Fibroblast of lung (primary cell): ENCODE measurements at regions not wholly inside any gene's neighbourhood (a gene's known extent, or its start where the extent isn't known, plus 50 kb on each side); places are given as distances from the start of the nearest gene placed in this dataset.
"Not testable (repeated sequence)": the region's sequence is repeated elsewhere in the genome, so short reads cannot be mapped to it uniquely, and the experiment has no call there.

ENCODE experiments used
- DNase-seq, 2 donors: peaks; one replicate each; pipeline versions ENCODE4 v3.0.0 to v3.0.0-alpha.2; 2010; ENCODE audit warnings: low read depth in 2 of 2
- H2AFZ ChIP-seq: 2 replicates; pipeline ENCODE4 v1.5.1; 2012; ENCODE audit warnings: low read length, control low read depth, inconsistent platforms
- H3K27ac ChIP-seq: 2 replicates; pipeline ENCODE4 v1.5.1; 2011; ENCODE audit warnings: low read length, control low read depth; ENCODE audit not compliant: insufficient read depth
- H3K27me3 ChIP-seq: 2 replicates; pipeline ENCODE4 v1.5.1; 2011; ENCODE audit warnings: mild to moderate bottlenecking, low read length; ENCODE audit not compliant: control insufficient read depth, insufficient read depth
- H3K36me3 ChIP-seq: 2 replicates; pipeline ENCODE4 v1.5.1; 2011; ENCODE audit warnings: low read length; ENCODE audit not compliant: control insufficient read depth, insufficient read depth
- H3K4me1 ChIP-seq: 2 replicates; pipeline ENCODE4 v1.5.1; 2011; ENCODE audit warnings: low read length; ENCODE audit not compliant: control insufficient read depth, insufficient read depth; ENCODE audit errors: extremely low read depth
- H3K4me2 ChIP-seq: 2 replicates; pipeline ENCODE4 v1.5.1; 2011; ENCODE audit warnings: low read length, control low read depth; ENCODE audit not compliant: insufficient read depth; ENCODE audit errors: extremely low read depth
- H3K4me3 ChIP-seq, 4 experiments: fragments of 200-600 bp in 1 of 4; sonication (generic) in 1 of 4; replicated peaks in 1 of 4; 2 replicates each; pipeline ENCODE4 v1.5.1; 2011 to 2016; ENCODE audit warnings: low read length in 4 of 4, low read depth in 3 of 4, mild to moderate bottlenecking in 3 of 4, control low read depth in 2 of 4, inconsistent platforms in 1 of 4, mixed read lengths in 1 of 4; ENCODE audit not compliant: insufficient read depth in 1 of 4; ENCODE audit errors: control extremely low read depth in 1 of 4
- H3K79me2 ChIP-seq: 2 replicates; pipeline ENCODE4 v1.5.1; 2012; ENCODE audit warnings: mild to moderate bottlenecking, low read length, inconsistent platforms; ENCODE audit not compliant: control insufficient read depth, insufficient read depth
- H3K9ac ChIP-seq: 2 replicates; pipeline ENCODE4 v1.5.1; 2011; ENCODE audit warnings: mild to moderate bottlenecking, low read length, control low read depth; ENCODE audit not compliant: insufficient read depth
- H3K9me3 ChIP-seq: 2 replicates; pipeline ENCODE4 v1.5.1; 2012; ENCODE audit warnings: low read depth, low read length; ENCODE audit not compliant: control insufficient read depth, insufficient read depth
- H4K20me1 ChIP-seq: 2 replicates; pipeline ENCODE4 v1.5.1; 2011; ENCODE audit warnings: low read length; ENCODE audit not compliant: control insufficient read depth, insufficient read depth; ENCODE audit errors: extremely low read depth
- EZH2 ChIP-seq: IDR thresholded peaks from 2 replicates; pipeline ENCODE4 v1.5.1; 2012; ENCODE audit warnings: low read length, control low read depth, mild to moderate bottlenecking; ENCODE audit errors: missing control alignments
- TF ChIP-seq, protein P1 (sequence below), 2 donors: IDR thresholded peaks in 1 of 2; conservative IDR thresholded peaks in 1 of 2; 1 replicate in 1 of 2; 2 replicates in 1 of 2; pipeline ENCODE4 v1.5.1; 2011 to 2012; ENCODE audit warnings: low read length in 2 of 2, control low read depth in 1 of 2, inconsistent platforms in 1 of 2, low read depth in 1 of 2, mild to moderate bottlenecking in 1 of 2

DNA sequence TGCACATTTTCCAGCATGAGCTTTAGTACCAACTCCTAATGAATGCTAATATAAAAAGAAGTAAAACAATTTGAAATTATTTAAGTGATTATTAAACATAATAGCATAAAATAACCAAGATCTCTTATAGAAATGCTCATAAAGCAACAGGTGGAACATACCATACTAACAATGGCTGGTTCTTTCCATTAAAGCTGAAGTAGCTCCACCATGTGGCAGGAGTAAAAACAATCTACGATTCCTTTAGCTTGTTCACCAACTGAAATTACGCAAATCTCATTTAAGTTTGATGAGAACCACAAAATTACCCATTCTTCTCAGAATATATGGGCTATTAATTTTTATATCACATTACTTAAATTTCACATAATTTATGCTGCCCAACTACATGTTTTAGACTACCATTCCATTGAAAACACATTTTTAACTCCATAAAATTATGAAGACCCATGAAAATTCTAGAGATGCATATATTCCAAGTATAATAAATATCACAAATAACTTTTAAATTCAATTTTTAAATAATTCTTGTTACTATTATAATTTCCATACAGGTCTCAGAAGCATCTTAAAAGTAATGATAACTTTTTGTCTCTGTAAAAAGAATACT lies 213.6 kb downstream of the DAD1 start:
- H4K20me1 ChIP-seq = no peaks in the 10 kb centered on the region
- H3K4me3 ChIP-seq = no peak overlapping the region
- H3K9ac ChIP-seq = no peak overlapping the region
- H3K27me3 ChIP-seq = no peaks in the 10 kb centered on the region
- H3K36me3 ChIP-seq = no peaks in the 10 kb centered on the region
- no peak overlapping the region for H3K27ac ChIP-seq
- no peak overlapping the region for H2AFZ ChIP-seq
- no peaks in the 10 kb centered on the region for H3K4me1 ChIP-seq
- H3K9me3 ChIP-seq = no peaks in the 10 kb centered on the region
- H3K79me2 ChIP-seq = no peaks in the 10 kb centered on the region
- H3K4me2 ChIP-seq = no peak overlapping the region
- TF ChIP-seq EZH2 = no peak
- TF ChIP-seq, protein P1, sequence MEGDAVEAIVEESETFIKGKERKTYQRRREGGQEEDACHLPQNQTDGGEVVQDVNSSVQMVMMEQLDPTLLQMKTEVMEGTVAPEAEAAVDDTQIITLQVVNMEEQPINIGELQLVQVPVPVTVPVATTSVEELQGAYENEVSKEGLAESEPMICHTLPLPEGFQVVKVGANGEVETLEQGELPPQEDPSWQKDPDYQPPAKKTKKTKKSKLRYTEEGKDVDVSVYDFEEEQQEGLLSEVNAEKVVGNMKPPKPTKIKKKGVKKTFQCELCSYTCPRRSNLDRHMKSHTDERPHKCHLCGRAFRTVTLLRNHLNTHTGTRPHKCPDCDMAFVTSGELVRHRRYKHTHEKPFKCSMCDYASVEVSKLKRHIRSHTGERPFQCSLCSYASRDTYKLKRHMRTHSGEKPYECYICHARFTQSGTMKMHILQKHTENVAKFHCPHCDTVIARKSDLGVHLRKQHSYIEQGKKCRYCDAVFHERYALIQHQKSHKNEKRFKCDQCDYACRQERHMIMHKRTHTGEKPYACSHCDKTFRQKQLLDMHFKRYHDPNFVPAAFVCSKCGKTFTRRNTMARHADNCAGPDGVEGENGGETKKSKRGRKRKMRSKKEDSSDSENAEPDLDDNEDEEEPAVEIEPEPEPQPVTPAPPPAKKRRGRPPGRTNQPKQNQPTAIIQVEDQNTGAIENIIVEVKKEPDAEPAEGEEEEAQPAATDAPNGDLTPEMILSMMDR (conservative IDR thresholded peaks at IDR 0.05 in 1 of 2, IDR thresholded peaks at IDR 0.05 in 1 of 2; ENCODE audit: low read depth in 1 of 2, low read length in 2 of 2) = peak; percentile 49 to 62
- DNase-seq = peak; percentile 41 to 66

DNA sequence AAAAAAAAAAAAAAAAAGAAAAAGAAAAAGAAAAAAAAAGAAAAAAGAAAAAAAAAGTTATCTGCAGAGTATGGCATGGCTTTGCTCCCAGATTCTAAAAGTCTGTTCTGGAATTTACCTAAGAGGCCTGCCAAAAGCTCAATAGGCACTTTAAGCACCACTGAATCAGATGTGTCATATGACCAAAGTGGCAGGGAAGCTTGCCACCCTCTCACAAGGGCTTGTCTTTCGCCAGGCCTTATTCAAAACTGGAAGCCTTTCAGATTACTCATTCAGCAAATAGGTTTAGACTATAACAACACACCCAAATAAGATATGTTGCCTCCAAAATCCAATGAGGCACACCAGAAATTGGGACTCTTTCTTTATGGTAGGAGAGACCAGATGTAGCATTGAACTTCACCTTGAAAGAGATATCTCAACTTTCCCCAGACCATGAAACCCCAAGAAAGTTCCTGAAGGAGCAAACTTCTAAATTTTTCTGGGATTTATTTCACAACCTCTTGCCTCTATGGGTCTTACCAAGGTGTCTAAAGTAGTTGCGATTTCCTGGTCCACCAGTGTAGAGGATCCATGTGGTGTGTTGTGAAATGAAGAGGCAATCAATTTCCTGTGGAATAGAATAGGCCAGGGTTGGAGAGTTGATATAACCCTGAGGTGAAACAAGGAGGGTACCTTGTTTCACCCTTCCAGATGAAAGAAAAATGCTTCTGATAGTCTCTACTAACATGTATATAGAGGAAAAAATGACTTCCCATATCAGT lies 218.8 kb downstream of the DAD1 start:
- Histone ChIP-seq H3K4me1 (no peaks in the 10 kb centered on the region), H3K9ac (no peak overlapping the region), H3K27ac (no peak overlapping the region), H3K79me2 (no peaks in the 10 kb centered on the region), H3K4me3 (no peak overlapping the region), H4K20me1 (no peaks in the 10 kb centered on the region), H3K9me3 (no peaks in the 10 kb centered on the region), H3K27me3 (no peaks in the 10 kb centered on the region), H3K36me3 (no peaks in the 10 kb centered on the region), H2AFZ (no peak overlapping the region), H3K4me2 (no peak overlapping the region)
- TF ChIP-seq, protein P1 (conservative IDR thresholded peaks at IDR 0.05 in 1 of 2, IDR thresholded peaks at IDR 0.05 in 1 of 2; ENCODE audit: low read depth in 1 of 2, low read length in 2 of 2) = no peak
- no peak for TF ChIP-seq EZH2
- DNase-seq = peak in 1 of 2 donors; percentile 75

DNA sequence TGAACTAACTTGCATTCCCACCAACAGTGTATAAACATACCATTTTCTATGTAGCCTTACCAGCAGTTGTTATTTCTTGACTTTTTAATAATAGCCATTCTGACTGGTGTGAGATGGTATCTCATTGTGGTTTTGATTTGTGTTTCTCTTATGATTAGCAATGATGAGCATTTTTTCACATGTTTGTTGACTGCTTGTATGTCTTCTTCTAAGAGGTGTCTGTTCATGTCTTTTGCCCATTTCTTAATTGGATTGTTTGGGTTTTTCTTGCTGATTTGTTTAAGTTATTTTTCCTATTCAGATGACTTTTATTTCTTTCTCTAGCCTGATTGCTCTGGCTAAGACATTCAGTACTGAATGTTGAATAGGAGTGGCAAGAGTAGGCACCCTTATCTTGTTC lies 230.3 kb downstream of the DAD1 start:
- H4K20me1 ChIP-seq = no peaks in the 10 kb centered on the region
- H3K4me3 ChIP-seq = no peak overlapping the region
- no peak for DNase-seq
- no peak overlapping the region for H3K4me2 ChIP-seq
- TF ChIP-seq, protein P1 (conservative IDR thresholded peaks at IDR 0.05 in 1 of 2, IDR thresholded peaks at IDR 0.05 in 1 of 2; ENCODE audit: low read depth in 1 of 2, low read length in 2 of 2) = no peak
- no peak for TF ChIP-seq EZH2
- H3K4me1 ChIP-seq = no peaks in the 10 kb centered on the region
- H3K9me3 ChIP-seq = no peaks in the 10 kb centered on the region
- H3K79me2 ChIP-seq = no peaks in the 10 kb centered on the region
- H3K36me3 ChIP-seq = no peaks in the 10 kb centered on the region
- no peak overlapping the region for H3K27ac ChIP-seq
- no peak overlapping the region for H3K9ac ChIP-seq
- H2AFZ ChIP-seq = no peak overlapping the region
- no peaks in the 10 kb centered on the region for H3K27me3 ChIP-seq

DNA sequence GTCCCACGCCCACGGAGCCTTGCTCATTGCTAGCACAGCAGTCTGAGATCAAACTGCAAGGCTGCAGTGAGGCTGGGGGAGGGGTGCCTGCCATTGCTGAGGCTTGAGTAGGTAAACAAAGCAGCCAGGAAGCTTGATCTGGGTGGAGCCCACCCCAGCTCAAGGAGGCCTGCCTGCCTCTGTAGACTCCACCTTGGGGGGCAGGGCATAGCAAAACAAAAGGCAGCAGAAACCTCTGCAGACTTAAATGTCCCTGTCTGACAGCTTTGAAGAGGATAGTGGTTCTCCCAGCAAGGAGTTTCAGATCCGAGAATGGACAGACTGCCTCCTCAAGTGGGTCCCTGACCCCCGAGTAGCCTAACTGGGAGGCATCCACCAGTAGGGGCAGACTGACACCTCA lies 239.7 kb downstream of the DAD1 start:
- not testable (repeated sequence) for H2AFZ ChIP-seq, H3K4me3 ChIP-seq, H3K9me3 ChIP-seq, H3K4me1 ChIP-seq, H4K20me1 ChIP-seq, H3K9ac ChIP-seq, H3K36me3 ChIP-seq, DNase-seq, H3K27me3 ChIP-seq, H3K27ac ChIP-seq, H3K79me2 ChIP-seq, H3K4me2 ChIP-seq
